Tibial nerve (tissue), 3 donors: ENCODE measurements at regions not wholly inside any gene's neighbourhood (a gene's known extent, or its start where the extent isn't known, plus 50 kb on each side); places are given as distances from the start of the nearest gene placed in this dataset.

ENCODE experiments used
- CTCF ChIP-seq, 5 experiments: fragments of 200-600 bp in 3 of 5; fragments of 450-650 bp in 2 of 5; sonication (generic) in 3 of 5; IDR thresholded peaks; one replicate each; pipeline ENCODE4 v1.5.1; 2016 to 2019; ENCODE audit warnings: antibody characterized with exemption in 5 of 5, mild to moderate bottlenecking in 3 of 5, moderate library complexity in 2 of 5
- POLR2A ChIP-seq, 2 donors: fragments of 450-650 bp; IDR thresholded peaks; one replicate each; pipeline ENCODE4 v1.6.1; 2017; ENCODE audit warnings: antibody characterized with exemption in 2 of 2, mild to moderate bottlenecking in 2 of 2, moderate library complexity in 2 of 2

GRCh38 chr14:26293909-26294308, 303.9 kb downstream of the NOVA1 start:
- TF ChIP-seq CTCF (IDR thresholded peaks at IDR 0.05) (no peak), POLR2A (IDR thresholded peaks at IDR 0.05) (no peak)
